ENCODE measurements at regions not wholly inside any gene's neighbourhood (a gene's known extent, or its start where the extent isn't known, plus 50 kb on each side); places are given as distances from the start of the nearest gene placed in this dataset.

- TF ChIP-seq, protein P1, sequence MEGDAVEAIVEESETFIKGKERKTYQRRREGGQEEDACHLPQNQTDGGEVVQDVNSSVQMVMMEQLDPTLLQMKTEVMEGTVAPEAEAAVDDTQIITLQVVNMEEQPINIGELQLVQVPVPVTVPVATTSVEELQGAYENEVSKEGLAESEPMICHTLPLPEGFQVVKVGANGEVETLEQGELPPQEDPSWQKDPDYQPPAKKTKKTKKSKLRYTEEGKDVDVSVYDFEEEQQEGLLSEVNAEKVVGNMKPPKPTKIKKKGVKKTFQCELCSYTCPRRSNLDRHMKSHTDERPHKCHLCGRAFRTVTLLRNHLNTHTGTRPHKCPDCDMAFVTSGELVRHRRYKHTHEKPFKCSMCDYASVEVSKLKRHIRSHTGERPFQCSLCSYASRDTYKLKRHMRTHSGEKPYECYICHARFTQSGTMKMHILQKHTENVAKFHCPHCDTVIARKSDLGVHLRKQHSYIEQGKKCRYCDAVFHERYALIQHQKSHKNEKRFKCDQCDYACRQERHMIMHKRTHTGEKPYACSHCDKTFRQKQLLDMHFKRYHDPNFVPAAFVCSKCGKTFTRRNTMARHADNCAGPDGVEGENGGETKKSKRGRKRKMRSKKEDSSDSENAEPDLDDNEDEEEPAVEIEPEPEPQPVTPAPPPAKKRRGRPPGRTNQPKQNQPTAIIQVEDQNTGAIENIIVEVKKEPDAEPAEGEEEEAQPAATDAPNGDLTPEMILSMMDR (IDR thresholded peaks at IDR 0.05): no peak
- TF ChIP-seq POLR2AphosphoS5 (IDR thresholded peaks at IDR 0.05): no peak
- no peak for TF ChIP-seq POLR2A (IDR thresholded peaks at IDR 0.05)
Observed at GRCh38 chr20:50341880-50342637, 151.4 kb downstream of the CEBPB start.
